GM18861 (cell line): ENCODE measurements at regions not wholly inside any gene's neighbourhood (a gene's known extent, or its start where the extent isn't known, plus 50 kb on each side); places are given as distances from the start of the nearest gene placed in this dataset.

Experiments
- ATAC-seq: cut with Tn5 transposase; IDR thresholded peaks from one replicate; pipeline ENCODE4 v1.9.1; 2021; ENCODE audit not compliant: unreplicated experiment

- no peak for ATAC-seq
These were observed 323.7 kb downstream of the ZNF621 start for GRCh38 chr3:40848421-40848820.

GRCh38 chr3:40850861-40851260 is 326.1 kb downstream of the ZNF621 start:
- ATAC-seq: no peak

GRCh38 chr3:40851836-40852235 is 327.1 kb downstream of the ZNF621 start:
- ATAC-seq: no peak

GRCh38 chr3:40852712-40853111 is 328.0 kb downstream of the ZNF621 start:
- no peak for ATAC-seq

GRCh38 chr3:40853474-40853873 is 328.7 kb downstream of the ZNF621 start:
- ATAC-seq: no peak

GRCh38 chr3:40855871-40856270 is 331.1 kb downstream of the ZNF621 start:
- no peak for ATAC-seq

- ATAC-seq: no peak
These were observed 333.8 kb downstream of the ZNF621 start for GRCh38 chr3:40858364-40859115.

- no peak for ATAC-seq
These were observed 336.4 kb upstream of the CTNNB1 start for GRCh38 chr3:40862946-40863345.

- ATAC-seq: no peak
These were observed 335.0 kb upstream of the CTNNB1 start for GRCh38 chr3:40864146-40864782.

GRCh38 chr3:40864915-40865314 is 334.4 kb upstream of the CTNNB1 start:
- ATAC-seq: no peak

GRCh38 chr3:40867797-40868196 is 331.5 kb upstream of the CTNNB1 start:
- no peak for ATAC-seq

- ATAC-seq: no peak
These were observed 330.3 kb upstream of the CTNNB1 start for GRCh38 chr3:40869013-40869412.

GRCh38 chr3:40869939-40870338 is 329.4 kb upstream of the CTNNB1 start:
- ATAC-seq: no peak

GRCh38 chr3:40871394-40871793 is 327.9 kb upstream of the CTNNB1 start:
- ATAC-seq: no peak

GRCh38 chr3:40872258-40872920 is 326.9 kb upstream of the CTNNB1 start:
- ATAC-seq: no peak

GRCh38 chr3:40873476-40873875 is 325.8 kb upstream of the CTNNB1 start:
- no peak for ATAC-seq

- no peak for ATAC-seq
These were observed 325.2 kb upstream of the CTNNB1 start for GRCh38 chr3:40873934-40874699.

GRCh38 chr3:40875581-40875980 is 323.7 kb upstream of the CTNNB1 start:
- no peak for ATAC-seq

GRCh38 chr3:40876009-40876408 is 323.3 kb upstream of the CTNNB1 start:
- no peak for ATAC-seq

- no peak for ATAC-seq
These were observed 322.8 kb upstream of the CTNNB1 start for GRCh38 chr3:40876496-40876895.
